ENCODE measurements at regions not wholly inside any gene's neighbourhood (a gene's known extent, or its start where the extent isn't known, plus 50 kb on each side); places are given as distances from the start of the nearest gene placed in this dataset.

DNA sequence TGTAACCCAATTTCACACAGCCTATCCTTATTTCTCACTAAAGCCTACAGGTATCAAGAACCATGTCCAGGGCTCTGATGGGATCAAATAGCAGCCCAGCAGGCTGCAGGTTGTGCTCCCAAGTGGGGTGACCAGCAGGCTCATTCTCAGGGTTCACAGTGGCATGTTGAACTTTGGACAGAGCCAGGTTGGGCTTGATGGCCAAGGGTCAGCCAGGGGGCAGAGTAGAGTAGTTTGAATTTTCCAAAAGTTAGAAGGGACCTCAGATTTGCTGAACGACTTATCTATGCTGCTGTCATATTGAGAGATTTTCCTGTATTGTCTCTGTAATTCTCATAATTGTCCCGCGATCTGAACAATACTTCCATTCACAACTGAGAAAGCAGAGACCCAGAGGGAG, 310.8 kb upstream of the BOD1L1 start:
- TF ChIP-seq GATA2 (IDR thresholded peaks at IDR 0.05; ENCODE audit: low read depth, low read length) (no peak), GATA3 (IDR thresholded peaks at IDR 0.05; ENCODE audit: low read depth, low read length) (no peak)

Data from SH-SY5Y (cell line).